ENCODE measurements at regions not wholly inside any gene's neighbourhood (a gene's known extent, or its start where the extent isn't known, plus 50 kb on each side); places are given as distances from the start of the nearest gene placed in this dataset.

- TF ChIP-seq CTCF (IDR thresholded peaks at IDR 0.05; ENCODE audit: insufficient read depth, low read length) (no peak), POLR2AphosphoS5 (IDR thresholded peaks at IDR 0.05; ENCODE audit: low read depth) (no peak), SPI1 (IDR thresholded peaks at IDR 0.05; ENCODE audit: borderline replicate concordance, low read depth) (no peak)
Measured at GRCh38 chr22:47779474-47779873, 1017.0 kb downstream of the TBC1D22A start.

Measured in HL-60 (cell line).